ENCODE measurements at regions not wholly inside any gene's neighbourhood (a gene's known extent, or its start where the extent isn't known, plus 50 kb on each side); places are given as distances from the start of the nearest gene placed in this dataset.

GRCh38 chr22:48491451-48491941 lies 1336.2 kb downstream of the BRD1 start:
- no peak for TF ChIP-seq POLR2A (IDR thresholded peaks at IDR 0.05)
- no peak for TF ChIP-seq CTCF (IDR thresholded peaks at IDR 0.05)
- no peak for TF ChIP-seq POLR2AphosphoS5 (IDR thresholded peaks at IDR 0.05)
